Adrenal gland (tissue), 9 donors: ENCODE measurements at regions not wholly inside any gene's neighbourhood (a gene's known extent, or its start where the extent isn't known, plus 50 kb on each side); places are given as distances from the start of the nearest gene placed in this dataset.

ENCODE experiments used
- DNase-seq, 7 donors: peaks; one replicate each; pipeline ENCODE4 v3.0.0-alpha.2; 2019 to 2020
- H3K27ac ChIP-seq, 5 donors: fragments of 200-600 bp; sonication (generic) in 4 of 5; 1 replicate in 3 of 5; 2 replicates in 2 of 5; pipeline versions ENCODE4 v1.5.1 to v1.8.0; 2016 to 2020; ENCODE audit warnings: mild to moderate bottlenecking in 1 of 5
- H3K27me3 ChIP-seq: fragments of 200-600 bp; 2 replicates; pipeline ENCODE4 v1.8.0; 2021
- H3K36me3 ChIP-seq, 2 donors: fragments of 200-600 bp; replicated peaks in 1 of 2; 1 replicate in 1 of 2; 2 replicates in 1 of 2; pipeline versions ENCODE4 v1.5.1 to v1.8.0; 2018 to 2022
- H3K4me1 ChIP-seq, 2 donors: fragments of 200-600 bp; replicated peaks in 1 of 2; 1 replicate in 1 of 2; 2 replicates in 1 of 2; pipeline versions ENCODE4 v1.5.1 to v1.8.0; 2018 to 2021
- H3K4me3 ChIP-seq, 4 donors: fragments of 200-600 bp; sonication (generic) in 3 of 4; one replicate each; pipeline ENCODE4 v1.5.1; 2016 to 2018
- H3K9me3 ChIP-seq, 3 donors: fragments of 200-600 bp; sonication (generic) in 1 of 3; replicated peaks in 1 of 3; 1 replicate in 2 of 3; 2 replicates in 1 of 3; pipeline versions ENCODE4 v1.5.1 to v1.8.0; 2016 to 2021
- POLR2A ChIP-seq, 2 donors: fragments of 450-650 bp; IDR thresholded peaks; one replicate each; pipeline ENCODE4 v1.6.1; 2017; ENCODE audit warnings: antibody characterized with exemption in 2 of 2, mild to moderate bottlenecking in 2 of 2, moderate library complexity in 1 of 2
- WGBS, 4 donors: extraction: QIAGEN DNeasy Blood & Tissue Kit in 2 of 4; methylation state at CpG; one replicate each; pipeline versions ENCODE4 v1.1.5 to v1.1.7; 2013 to 2017; 5-methylcytosine and 5-hydroxymethylcytosine counted together
- intact Hi-C, 2 donors: fragments of 100-400 bp; cut with DNase I; formaldehyde crosslinking; loops; one replicate each; pipeline versions ENCODE4 v1.14.1 to v1.15.0; 2022 to 2023
- TF ChIP-seq, protein P1 (sequence below), 6 experiments: fragments of 450-650 bp in 4 of 6; fragments of 200-600 bp in 2 of 6; sonication (generic) in 1 of 6; IDR thresholded peaks; 1 replicate in 5 of 6; 2 replicates in 1 of 6; pipeline versions ENCODE4 v1.5.1 to v1.8.0; 2016 to 2021; ENCODE audit warnings: antibody characterized with exemption in 6 of 6, mild to moderate bottlenecking in 2 of 6, moderate library complexity in 1 of 6
- donor health status: healthy with polysubstance abuse.
- donor health status: Bipolar disorder and iron deficiency.
- donor health status: DM: yes; HTN: yes; CAD: no.
- donor health status: DM: no; HTN: no; CAD: no.
- donor health status: DM: no; HTN: no; CAD: no.

DNA sequence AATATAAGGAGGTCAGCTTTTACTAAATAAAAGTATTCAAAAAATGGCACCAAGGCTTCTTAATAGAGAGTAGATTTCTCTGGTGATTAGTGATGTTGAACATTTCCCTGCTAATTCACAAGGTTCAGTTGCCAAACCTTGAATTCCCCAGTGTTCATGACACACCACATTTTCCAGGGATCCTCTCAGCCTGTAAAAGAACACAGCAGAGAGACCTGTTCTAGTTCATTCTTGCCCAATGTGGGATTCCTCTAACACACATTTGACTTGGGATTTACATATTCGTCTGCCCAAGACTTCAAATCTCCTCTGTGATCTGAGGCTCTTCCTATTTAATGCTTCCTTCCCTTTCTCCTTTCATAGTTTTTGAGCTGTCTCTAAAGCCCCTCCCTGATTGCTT is 273.2 kb upstream of the CDH9 start:
- Histone ChIP-seq H3K4me3 (no peak overlapping the region), H3K27ac (no peak overlapping the region), H3K36me3 (no peaks in the 10 kb centered on the region), H3K4me1 (no peaks in the 10 kb centered on the region), H3K27me3 (no peaks in the 10 kb centered on the region), H3K9me3 (no peaks in the 10 kb centered on the region)
- intact Hi-C loops: no loop called here
- no peak for DNase-seq
- TF ChIP-seq, protein P1, sequence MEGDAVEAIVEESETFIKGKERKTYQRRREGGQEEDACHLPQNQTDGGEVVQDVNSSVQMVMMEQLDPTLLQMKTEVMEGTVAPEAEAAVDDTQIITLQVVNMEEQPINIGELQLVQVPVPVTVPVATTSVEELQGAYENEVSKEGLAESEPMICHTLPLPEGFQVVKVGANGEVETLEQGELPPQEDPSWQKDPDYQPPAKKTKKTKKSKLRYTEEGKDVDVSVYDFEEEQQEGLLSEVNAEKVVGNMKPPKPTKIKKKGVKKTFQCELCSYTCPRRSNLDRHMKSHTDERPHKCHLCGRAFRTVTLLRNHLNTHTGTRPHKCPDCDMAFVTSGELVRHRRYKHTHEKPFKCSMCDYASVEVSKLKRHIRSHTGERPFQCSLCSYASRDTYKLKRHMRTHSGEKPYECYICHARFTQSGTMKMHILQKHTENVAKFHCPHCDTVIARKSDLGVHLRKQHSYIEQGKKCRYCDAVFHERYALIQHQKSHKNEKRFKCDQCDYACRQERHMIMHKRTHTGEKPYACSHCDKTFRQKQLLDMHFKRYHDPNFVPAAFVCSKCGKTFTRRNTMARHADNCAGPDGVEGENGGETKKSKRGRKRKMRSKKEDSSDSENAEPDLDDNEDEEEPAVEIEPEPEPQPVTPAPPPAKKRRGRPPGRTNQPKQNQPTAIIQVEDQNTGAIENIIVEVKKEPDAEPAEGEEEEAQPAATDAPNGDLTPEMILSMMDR (IDR thresholded peaks at IDR 0.05): no peak
- no peak for TF ChIP-seq POLR2A (IDR thresholded peaks at IDR 0.05)
- 50 to 56% (median 54%) methylated on average over 1 of the region's 1 CpG for WGBS, 4 donors

DNA sequence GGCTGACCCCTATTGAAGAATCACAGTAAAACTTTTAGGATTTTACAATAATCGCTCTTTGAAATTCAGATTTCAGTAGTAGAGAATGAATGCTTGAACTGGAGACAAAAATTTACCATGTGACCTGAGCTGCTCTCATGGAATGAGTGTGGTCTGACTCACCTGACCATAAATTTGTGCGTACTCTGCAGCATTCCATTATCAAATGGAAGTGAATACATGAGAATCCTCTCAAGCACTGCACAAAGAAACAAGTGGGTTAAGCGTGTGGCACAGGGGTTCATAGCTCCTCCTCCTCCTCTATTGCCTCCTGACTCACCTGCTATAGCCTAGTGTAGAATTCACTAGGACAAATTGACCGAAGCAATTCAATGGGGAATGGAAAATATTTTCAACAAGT is 269.8 kb upstream of the CDH9 start:
- no peak for DNase-seq
- Histone ChIP-seq H3K27me3 (no peaks in the 10 kb centered on the region), H3K4me3 (no peak overlapping the region), H3K27ac (no peak overlapping the region), H3K4me1 (no peaks in the 10 kb centered on the region), H3K36me3 (no peaks in the 10 kb centered on the region), H3K9me3 (no peaks in the 10 kb centered on the region)
- intact Hi-C loops: no loop called here
- TF ChIP-seq, protein P1 (IDR thresholded peaks at IDR 0.05): no peak
- TF ChIP-seq POLR2A (IDR thresholded peaks at IDR 0.05): no peak
- WGBS, 4 donors: 81 to 90% (median 85%) methylated on average over 4 of the region's 4 CpGs

DNA sequence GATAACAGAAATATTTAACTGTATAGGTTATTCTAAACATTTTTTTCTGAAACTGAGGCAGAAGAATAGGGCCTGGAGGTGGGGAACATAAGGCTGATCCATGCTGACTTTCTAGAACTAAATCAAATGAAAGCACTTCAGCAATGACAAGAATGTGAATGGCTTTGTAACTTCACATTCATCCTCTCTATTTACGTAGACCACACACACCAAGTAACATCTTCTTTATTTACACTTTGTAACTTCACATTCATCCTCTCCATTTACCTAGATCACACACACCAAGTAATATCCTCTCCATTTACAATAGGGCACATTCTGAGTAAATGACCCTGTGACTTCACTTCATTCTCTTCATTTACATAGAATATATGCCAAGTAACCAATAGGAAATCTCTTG is 251.8 kb upstream of the CDH9 start:
- TF ChIP-seq, protein P1 (IDR thresholded peaks at IDR 0.05): no peak
- TF ChIP-seq POLR2A (IDR thresholded peaks at IDR 0.05): no peak
- Histone ChIP-seq H3K4me1 (no peaks in the 10 kb centered on the region), H3K27ac (no peak overlapping the region), H3K4me3 (no peak overlapping the region), H3K9me3 (no peaks in the 10 kb centered on the region), H3K36me3 (no peaks in the 10 kb centered on the region), H3K27me3 (no peaks in the 10 kb centered on the region)
- DNase-seq: no peak
- intact Hi-C loops: no loop called here
- WGBS, 4 donors: 77 to 92% (median 83%) methylated on average over 1 of the region's 1 CpG

DNA sequence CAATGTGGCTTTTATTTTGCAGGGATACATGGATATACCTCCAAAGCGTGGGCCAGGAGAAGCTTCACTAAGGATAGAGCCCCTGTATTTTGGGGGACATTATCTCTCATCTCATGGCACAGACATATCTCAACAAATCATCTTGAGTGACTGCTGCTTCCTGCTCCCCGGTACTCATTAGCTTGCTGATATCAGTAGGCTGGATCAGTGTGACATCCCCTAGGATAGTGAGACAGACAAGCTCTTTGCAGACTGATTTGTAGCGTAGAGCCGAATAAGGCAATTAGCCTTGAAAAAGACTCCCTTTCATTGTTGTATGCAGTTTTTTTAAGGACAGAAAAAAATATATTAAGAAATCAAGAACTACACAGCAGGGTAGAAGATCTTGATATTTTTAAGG is 237.7 kb upstream of the CDH9 start:
- Histone ChIP-seq H3K27ac (no peak overlapping the region), H3K27me3 (no peaks in the 10 kb centered on the region), H3K4me3 (no peak overlapping the region), H3K9me3 (no peaks in the 10 kb centered on the region), H3K36me3 (no peaks in the 10 kb centered on the region), H3K4me1 (no peaks in the 10 kb centered on the region)
- TF ChIP-seq, protein P1 (IDR thresholded peaks at IDR 0.05): no peak
- TF ChIP-seq POLR2A (IDR thresholded peaks at IDR 0.05): no peak
- intact Hi-C loops: no loop called here
- WGBS, 4 donors: 52 to 60% (median 57%) methylated on average over 4 of the region's 4 CpGs
- DNase-seq: no peak
